Fibroblast of skin of back (primary cell): ENCODE measurements at regions not wholly inside any gene's neighbourhood (a gene's known extent, or its start where the extent isn't known, plus 50 kb on each side); places are given as distances from the start of the nearest gene placed in this dataset.
A peak's percentile ranks its signal among the peaks of the same experiment; 100 is the strongest.
"Not testable (repeated sequence)": the region's sequence is repeated elsewhere in the genome, so short reads cannot be mapped to it uniquely, and the experiment has no call there.

Source experiments
- DNase-seq: peaks from one replicate; pipeline ENCODE4 v3.0.0-alpha.2; 2013

- no peak for DNase-seq
Observed at GRCh38 chr20:19120569-19120968, 91.9 kb upstream of the SLC24A3 start.

- no peak for DNase-seq
Observed at GRCh38 chr20:19121463-19121862, 91.0 kb upstream of the SLC24A3 start.

GRCh38 chr20:19121916-19122315, 90.5 kb upstream of the SLC24A3 start:
- no peak for DNase-seq

GRCh38 chr20:19122395-19122794, 90.0 kb upstream of the SLC24A3 start:
- DNase-seq = no peak

- DNase-seq = no peak
Observed at GRCh38 chr20:19125508-19125907, 86.9 kb upstream of the SLC24A3 start.

- DNase-seq = no peak
Observed at GRCh38 chr20:19129306-19129705, 83.1 kb upstream of the SLC24A3 start.

GRCh38 chr20:19129976-19130612, 82.3 kb upstream of the SLC24A3 start:
- no peak for DNase-seq

GRCh38 chr20:19130613-19130984, 81.8 kb upstream of the SLC24A3 start:
- no peak for DNase-seq

GRCh38 chr20:19137641-19138040, 74.8 kb upstream of the SLC24A3 start:
- peak; percentile 6 for DNase-seq

- no peak for DNase-seq
Observed at GRCh38 chr20:19138758-19139157, 73.7 kb upstream of the SLC24A3 start.

GRCh38 chr20:19139584-19139983, 72.9 kb upstream of the SLC24A3 start:
- not testable (repeated sequence) for DNase-seq

GRCh38 chr20:19141998-19142397, 70.4 kb upstream of the SLC24A3 start:
- no peak for DNase-seq

GRCh38 chr20:19143890-19144289, 68.6 kb upstream of the SLC24A3 start:
- DNase-seq = no peak

GRCh38 chr20:19161336-19161735, 51.1 kb upstream of the SLC24A3 start:
- no peak for DNase-seq
